Esophagus squamous epithelium (tissue), 4 donors: ENCODE measurements at regions not wholly inside any gene's neighbourhood (a gene's known extent, or its start where the extent isn't known, plus 50 kb on each side); places are given as distances from the start of the nearest gene placed in this dataset.

Experiments
- POLR2A ChIP-seq, 4 donors: fragments of 450-650 bp; IDR thresholded peaks; one replicate each; pipeline ENCODE4 v1.6.1; 2017; ENCODE audit warnings: antibody characterized with exemption in 4 of 4, mild to moderate bottlenecking in 4 of 4, moderate library complexity in 3 of 4
- TF ChIP-seq, protein P1 (sequence below), 6 experiments: fragments of 450-650 bp in 4 of 6; fragments of 200-600 bp in 2 of 6; sonication (generic) in 2 of 6; IDR thresholded peaks; one replicate each; pipeline ENCODE4 v1.5.1; 2016 to 2019; ENCODE audit warnings: antibody characterized with exemption in 6 of 6, mild to moderate bottlenecking in 4 of 6, moderate library complexity in 4 of 6

DNA sequence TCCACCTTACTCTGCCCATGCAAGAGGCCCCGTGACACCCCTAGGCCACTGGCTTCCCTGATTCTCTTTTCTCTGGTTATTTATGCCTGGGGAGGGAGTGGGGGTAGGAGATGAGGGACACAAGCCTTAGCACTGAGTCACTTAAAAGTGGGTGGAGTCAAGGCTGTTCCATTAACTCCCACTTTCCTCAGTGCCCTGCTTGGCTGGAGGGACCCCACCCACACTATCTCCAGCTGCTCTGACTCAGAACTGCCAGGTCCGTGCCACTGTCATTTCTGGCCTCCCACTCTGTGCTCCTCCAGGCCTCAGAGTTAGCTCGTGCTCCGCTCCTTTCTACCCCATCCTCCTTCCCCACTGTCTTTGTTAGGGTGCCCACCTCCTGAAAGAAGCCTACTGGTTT is 113.4 kb upstream of the UQCRFS1 start:
- TF ChIP-seq, protein P1, sequence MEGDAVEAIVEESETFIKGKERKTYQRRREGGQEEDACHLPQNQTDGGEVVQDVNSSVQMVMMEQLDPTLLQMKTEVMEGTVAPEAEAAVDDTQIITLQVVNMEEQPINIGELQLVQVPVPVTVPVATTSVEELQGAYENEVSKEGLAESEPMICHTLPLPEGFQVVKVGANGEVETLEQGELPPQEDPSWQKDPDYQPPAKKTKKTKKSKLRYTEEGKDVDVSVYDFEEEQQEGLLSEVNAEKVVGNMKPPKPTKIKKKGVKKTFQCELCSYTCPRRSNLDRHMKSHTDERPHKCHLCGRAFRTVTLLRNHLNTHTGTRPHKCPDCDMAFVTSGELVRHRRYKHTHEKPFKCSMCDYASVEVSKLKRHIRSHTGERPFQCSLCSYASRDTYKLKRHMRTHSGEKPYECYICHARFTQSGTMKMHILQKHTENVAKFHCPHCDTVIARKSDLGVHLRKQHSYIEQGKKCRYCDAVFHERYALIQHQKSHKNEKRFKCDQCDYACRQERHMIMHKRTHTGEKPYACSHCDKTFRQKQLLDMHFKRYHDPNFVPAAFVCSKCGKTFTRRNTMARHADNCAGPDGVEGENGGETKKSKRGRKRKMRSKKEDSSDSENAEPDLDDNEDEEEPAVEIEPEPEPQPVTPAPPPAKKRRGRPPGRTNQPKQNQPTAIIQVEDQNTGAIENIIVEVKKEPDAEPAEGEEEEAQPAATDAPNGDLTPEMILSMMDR (IDR thresholded peaks at IDR 0.05), result no peak
- TF ChIP-seq POLR2A (IDR thresholded peaks at IDR 0.05), result no peak
